ENCODE measurements at regions not wholly inside any gene's neighbourhood (a gene's known extent, or its start where the extent isn't known, plus 50 kb on each side); places are given as distances from the start of the nearest gene placed in this dataset.

DNA sequence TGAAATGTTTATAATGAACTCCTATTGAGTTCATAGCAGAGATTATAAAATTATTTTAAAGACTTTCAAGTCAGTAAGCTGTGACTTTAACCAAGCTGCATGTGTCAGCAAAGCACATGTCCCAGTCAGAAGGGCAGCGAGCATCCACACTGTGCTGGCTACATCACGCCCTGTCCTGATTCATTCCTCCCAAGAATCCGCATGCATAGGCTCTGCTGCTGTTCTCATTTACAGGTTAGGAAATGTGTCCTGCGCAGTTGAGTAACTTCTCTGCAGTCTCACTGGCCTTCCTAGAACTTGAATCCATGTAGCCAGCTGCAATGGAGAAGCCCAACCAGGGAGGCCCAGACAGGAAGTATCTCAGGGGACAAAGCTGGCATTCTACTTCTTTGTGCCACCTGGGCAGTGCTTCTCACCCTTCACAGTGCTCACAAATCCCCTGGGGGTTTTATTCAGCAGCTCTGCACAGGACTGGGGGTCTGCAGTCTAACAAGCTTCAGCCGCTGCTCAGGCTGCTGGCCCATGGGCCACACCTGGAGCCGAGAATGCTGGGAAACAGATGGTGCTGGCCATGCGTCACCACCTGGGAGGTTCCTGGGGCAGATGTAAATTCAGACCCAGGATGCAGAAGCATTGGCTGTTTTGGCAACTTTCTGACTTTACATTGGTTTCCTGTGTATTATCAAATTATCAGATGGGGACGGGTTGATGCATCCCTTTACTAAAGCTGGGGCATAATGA lies 192.8 kb upstream of the GDF10 start:
- TF ChIP-seq, protein P1, sequence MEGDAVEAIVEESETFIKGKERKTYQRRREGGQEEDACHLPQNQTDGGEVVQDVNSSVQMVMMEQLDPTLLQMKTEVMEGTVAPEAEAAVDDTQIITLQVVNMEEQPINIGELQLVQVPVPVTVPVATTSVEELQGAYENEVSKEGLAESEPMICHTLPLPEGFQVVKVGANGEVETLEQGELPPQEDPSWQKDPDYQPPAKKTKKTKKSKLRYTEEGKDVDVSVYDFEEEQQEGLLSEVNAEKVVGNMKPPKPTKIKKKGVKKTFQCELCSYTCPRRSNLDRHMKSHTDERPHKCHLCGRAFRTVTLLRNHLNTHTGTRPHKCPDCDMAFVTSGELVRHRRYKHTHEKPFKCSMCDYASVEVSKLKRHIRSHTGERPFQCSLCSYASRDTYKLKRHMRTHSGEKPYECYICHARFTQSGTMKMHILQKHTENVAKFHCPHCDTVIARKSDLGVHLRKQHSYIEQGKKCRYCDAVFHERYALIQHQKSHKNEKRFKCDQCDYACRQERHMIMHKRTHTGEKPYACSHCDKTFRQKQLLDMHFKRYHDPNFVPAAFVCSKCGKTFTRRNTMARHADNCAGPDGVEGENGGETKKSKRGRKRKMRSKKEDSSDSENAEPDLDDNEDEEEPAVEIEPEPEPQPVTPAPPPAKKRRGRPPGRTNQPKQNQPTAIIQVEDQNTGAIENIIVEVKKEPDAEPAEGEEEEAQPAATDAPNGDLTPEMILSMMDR (IDR thresholded peaks at IDR 0.05; ENCODE audit: poor library complexity, severe bottlenecking), result no peak
- TF ChIP-seq POLR2AphosphoS5 (IDR thresholded peaks at IDR 0.05), result no peak

Measured in neural cell (in vitro differentiated cells).